Activated CD4-positive, alpha-beta T cell treated with anti-CD3 and anti-CD28 coated beads, Interleukin-2, amount 50 U/mL, for 4 hours (primary cell): ENCODE measurements at regions not wholly inside any gene's neighbourhood (a gene's known extent, or its start where the extent isn't known, plus 50 kb on each side); places are given as distances from the start of the nearest gene placed in this dataset.

ENCODE experiments used
- DNase-seq, 2 experiments: peaks; one replicate each; pipeline ENCODE4 v3.0.0-alpha.2; 2020

- no peak for DNase-seq
Measured at GRCh38 chr5:124644582-124644981, 101.9 kb downstream of the ZNF608 start.

- DNase-seq, result no peak
Measured at GRCh38 chr5:124644138-124644537, 102.3 kb downstream of the ZNF608 start.

- DNase-seq, result no peak
Measured at GRCh38 chr5:124643336-124643735, 103.1 kb downstream of the ZNF608 start.

GRCh38 chr5:124642151-124642550, 104.3 kb downstream of the ZNF608 start:
- DNase-seq, result no peak

GRCh38 chr5:124641154-124641792, 105.2 kb downstream of the ZNF608 start:
- DNase-seq, result no peak

GRCh38 chr5:124639095-124639665, 107.3 kb downstream of the ZNF608 start:
- DNase-seq, result no peak

- DNase-seq, result no peak
Measured at GRCh38 chr5:124637011-124637410, 109.4 kb downstream of the ZNF608 start.

- no peak for DNase-seq
Measured at GRCh38 chr5:124634741-124635323, 111.6 kb downstream of the ZNF608 start.

GRCh38 chr5:124634228-124634739, 112.2 kb downstream of the ZNF608 start:
- DNase-seq, result no peak

GRCh38 chr5:124633209-124633608, 113.2 kb downstream of the ZNF608 start:
- no peak for DNase-seq

- no peak for DNase-seq
Measured at GRCh38 chr5:124631874-124632550, 114.4 kb downstream of the ZNF608 start.

GRCh38 chr5:124630767-124631704, 115.4 kb downstream of the ZNF608 start:
- DNase-seq, result no peak

- DNase-seq, result no peak
Measured at GRCh38 chr5:124628721-124629596, 117.5 kb downstream of the ZNF608 start.

- no peak for DNase-seq
Measured at GRCh38 chr5:124627815-124628595, 118.4 kb downstream of the ZNF608 start.

GRCh38 chr5:124626053-124626452, 120.4 kb downstream of the ZNF608 start:
- DNase-seq, result no peak

- DNase-seq, result no peak
Measured at GRCh38 chr5:124623265-124623664, 123.2 kb downstream of the ZNF608 start.

GRCh38 chr5:124622851-124623250, 123.6 kb downstream of the ZNF608 start:
- DNase-seq, result no peak

- no peak for DNase-seq
Measured at GRCh38 chr5:124621279-124621678, 125.2 kb downstream of the ZNF608 start.

- no peak for DNase-seq
Measured at GRCh38 chr5:124620743-124621142, 125.7 kb downstream of the ZNF608 start.

- DNase-seq, result no peak
Measured at GRCh38 chr5:124619121-124619520, 127.3 kb downstream of the ZNF608 start.

GRCh38 chr5:124617787-124618186, 128.7 kb downstream of the ZNF608 start:
- DNase-seq, result no peak
